HL-60 (cell line): ENCODE measurements at regions not wholly inside any gene's neighbourhood (a gene's known extent, or its start where the extent isn't known, plus 50 kb on each side); places are given as distances from the start of the nearest gene placed in this dataset.

Experiments
- GABPA ChIP-seq: IDR thresholded peaks from 2 replicates; pipeline ENCODE4 v1.6.1; 2012; ENCODE audit warnings: low read depth
- POLR2AphosphoS5 ChIP-seq: IDR thresholded peaks from 2 replicates; pipeline ENCODE4 v1.6.1; 2012; ENCODE audit warnings: low read depth
- TF ChIP-seq, protein P1 (sequence below): IDR thresholded peaks from one replicate; pipeline ENCODE4 v1.5.1; 2011; ENCODE audit warnings: low read length, control low read depth, inconsistent platforms; ENCODE audit not compliant: insufficient read depth

DNA sequence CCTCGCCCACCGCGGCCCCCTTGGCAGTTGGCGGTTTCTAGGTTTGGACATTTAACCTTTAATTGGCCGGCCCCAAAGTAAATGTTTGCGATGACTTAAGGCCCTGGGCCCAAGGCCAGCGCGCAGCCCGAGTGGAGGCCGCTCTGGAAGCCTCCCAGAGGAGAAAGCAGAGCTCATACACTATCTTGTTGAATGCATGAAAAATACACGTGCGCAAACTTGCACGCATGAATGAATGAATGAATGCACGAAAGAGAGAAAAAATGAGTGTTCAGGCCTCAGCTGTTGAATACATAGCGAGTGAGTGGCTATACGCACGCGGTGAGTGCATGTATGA is 279.3 kb upstream of the USP9Y start:
- TF ChIP-seq POLR2AphosphoS5, result no peak
- TF ChIP-seq GABPA, result no peak
- TF ChIP-seq, protein P1, sequence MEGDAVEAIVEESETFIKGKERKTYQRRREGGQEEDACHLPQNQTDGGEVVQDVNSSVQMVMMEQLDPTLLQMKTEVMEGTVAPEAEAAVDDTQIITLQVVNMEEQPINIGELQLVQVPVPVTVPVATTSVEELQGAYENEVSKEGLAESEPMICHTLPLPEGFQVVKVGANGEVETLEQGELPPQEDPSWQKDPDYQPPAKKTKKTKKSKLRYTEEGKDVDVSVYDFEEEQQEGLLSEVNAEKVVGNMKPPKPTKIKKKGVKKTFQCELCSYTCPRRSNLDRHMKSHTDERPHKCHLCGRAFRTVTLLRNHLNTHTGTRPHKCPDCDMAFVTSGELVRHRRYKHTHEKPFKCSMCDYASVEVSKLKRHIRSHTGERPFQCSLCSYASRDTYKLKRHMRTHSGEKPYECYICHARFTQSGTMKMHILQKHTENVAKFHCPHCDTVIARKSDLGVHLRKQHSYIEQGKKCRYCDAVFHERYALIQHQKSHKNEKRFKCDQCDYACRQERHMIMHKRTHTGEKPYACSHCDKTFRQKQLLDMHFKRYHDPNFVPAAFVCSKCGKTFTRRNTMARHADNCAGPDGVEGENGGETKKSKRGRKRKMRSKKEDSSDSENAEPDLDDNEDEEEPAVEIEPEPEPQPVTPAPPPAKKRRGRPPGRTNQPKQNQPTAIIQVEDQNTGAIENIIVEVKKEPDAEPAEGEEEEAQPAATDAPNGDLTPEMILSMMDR, result no peak
